GM12878 (cell line): ENCODE measurements at regions not wholly inside any gene's neighbourhood (a gene's known extent, or its start where the extent isn't known, plus 50 kb on each side); places are given as distances from the start of the nearest gene placed in this dataset.

Source experiments
- BHLHE40 ChIP-seq, 2 experiments: fragments of 450-650 bp in 1 of 2; IDR thresholded peaks; 2 replicates each; pipeline ENCODE4 v1.6.1; 2011 to 2017; ENCODE audit warnings: low read depth in 2 of 2, borderline replicate concordance in 1 of 2, improper control_type of control experiment in 1 of 2, low read length in 1 of 2, mild to moderate bottlenecking in 1 of 2
- FOXK2 ChIP-seq: fragments of 450-650 bp; IDR thresholded peaks from 2 replicates; pipeline ENCODE4 v1.6.1; 2017; ENCODE audit warnings: mild to moderate bottlenecking, moderate library complexity
- NR2C2 ChIP-seq: IDR thresholded peaks from 2 replicates; pipeline ENCODE4 v1.6.1; 2011; ENCODE audit warnings: borderline replicate concordance, low read depth; ENCODE audit not compliant: control insufficient read depth, insufficient read length
- RAD51 ChIP-seq: fragments of 450-650 bp; IDR thresholded peaks from 2 replicates; pipeline ENCODE4 v1.6.1; 2016; ENCODE audit warnings: moderate library complexity, mild to moderate bottlenecking, inconsistent platforms
- RFX5 ChIP-seq: IDR thresholded peaks from 2 replicates; pipeline ENCODE4 v1.6.1; 2011; ENCODE audit warnings: low read depth, low read length, improper control_type of control experiment
- RUNX3 ChIP-seq: IDR thresholded peaks from 2 replicates; pipeline ENCODE4 v1.6.1; 2012; ENCODE audit warnings: low read length, inconsistent platforms
- ZNF274 ChIP-seq: IDR thresholded peaks from one replicate; pipeline ENCODE4 v1.8.0; 2011; ENCODE audit not compliant: insufficient read length, insufficient read depth
- ZNF687 ChIP-seq: fragments of 450-650 bp; IDR thresholded peaks from 2 replicates; pipeline ENCODE4 v1.6.1; 2017; ENCODE audit warnings: mild to moderate bottlenecking, moderate library complexity
- TF ChIP-seq, protein P1 (sequence below): fragments of 450-650 bp; IDR thresholded peaks from 2 replicates; pipeline ENCODE4 v1.6.1; 2018; ENCODE audit warnings: borderline replicate concordance, mild to moderate bottlenecking; ENCODE audit not compliant: partially characterized antibody

- TF ChIP-seq RAD51 (no peak), RUNX3 (peak; percentile 96), FOXK2 (no peak), ZNF687 (peak; percentile 35; the same call in 1 of the 2 replicates), ZNF274 (no peak), NR2C2 (no peak), BHLHE40 (IDR thresholded peaks at IDR 0.05; ENCODE audit: borderline replicate concordance in 1 of 2, low read depth in 2 of 2, low read length in 1 of 2) (peak; percentile 91 to 92), RFX5 (no peak)
- TF ChIP-seq, protein P1, sequence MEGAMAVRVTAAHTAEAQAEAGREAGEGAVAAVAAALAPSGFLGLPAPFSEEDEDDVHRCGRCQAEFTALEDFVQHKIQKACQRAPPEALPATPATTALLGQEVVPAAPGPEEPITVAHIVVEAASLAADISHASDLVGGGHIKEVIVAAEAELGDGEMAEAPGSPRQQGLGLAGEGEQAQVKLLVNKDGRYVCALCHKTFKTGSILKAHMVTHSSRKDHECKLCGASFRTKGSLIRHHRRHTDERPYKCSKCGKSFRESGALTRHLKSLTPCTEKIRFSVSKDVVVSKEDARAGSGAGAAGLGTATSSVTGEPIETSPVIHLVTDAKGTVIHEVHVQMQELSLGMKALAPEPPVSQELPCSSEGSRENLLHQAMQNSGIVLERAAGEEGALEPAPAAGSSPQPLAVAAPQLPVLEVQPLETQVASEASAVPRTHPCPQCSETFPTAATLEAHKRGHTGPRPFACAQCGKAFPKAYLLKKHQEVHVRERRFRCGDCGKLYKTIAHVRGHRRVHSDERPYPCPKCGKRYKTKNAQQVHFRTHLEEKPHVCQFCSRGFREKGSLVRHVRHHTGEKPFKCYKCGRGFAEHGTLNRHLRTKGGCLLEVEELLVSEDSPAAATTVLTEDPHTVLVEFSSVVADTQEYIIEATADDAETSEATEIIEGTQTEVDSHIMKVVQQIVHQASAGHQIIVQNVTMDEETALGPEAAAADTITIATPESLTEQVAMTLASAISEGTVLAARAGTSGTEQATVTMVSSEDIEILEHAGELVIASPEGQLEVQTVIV, result no peak
These were observed 79.5 kb upstream of the UMPS start (continued) for GRCh38 chr3:124650798-124651197.
